Keratinocyte (primary cell): ENCODE measurements at regions not wholly inside any gene's neighbourhood (a gene's known extent, or its start where the extent isn't known, plus 50 kb on each side); places are given as distances from the start of the nearest gene placed in this dataset.

Experiments used
- DNase-seq: peaks from one replicate; pipeline ENCODE4 v3.0.0-alpha.2; 2011; ENCODE audit warnings: low read depth, missing footprints, low spot score
- FAIRE-seq: peaks from 2 replicates; lab custom pipeline; 2011; peaks lifted over from hg19 to GRCh38; lab: Jason Lieb, UNC
- H2AFZ ChIP-seq: 2 replicates; pipeline ENCODE4 v1.6.0; 2012; ENCODE audit warnings: low read length, control low read depth, inconsistent platforms; ENCODE audit not compliant: control insufficient read depth
- H3K27ac ChIP-seq: 2 replicates; pipeline ENCODE4 v1.5.1; 2011; ENCODE audit warnings: low read length; ENCODE audit not compliant: control insufficient read depth, insufficient read depth
- H3K27me3 ChIP-seq: 3 replicates; pipeline ENCODE4 v1.6.0; 2011; ENCODE audit warnings: low read length; ENCODE audit not compliant: control insufficient read depth, insufficient read depth; ENCODE audit errors: extremely low read depth
- H3K36me3 ChIP-seq, 2 experiments: 2 replicates in 1 of 2; 3 replicates in 1 of 2; pipeline ENCODE4 v1.5.1; 2011; ENCODE audit warnings: low read length in 2 of 2, mild to moderate bottlenecking in 1 of 2; ENCODE audit not compliant: control insufficient read depth in 2 of 2, insufficient read depth in 2 of 2; ENCODE audit errors: extremely low read depth in 1 of 2
- H3K4me1 ChIP-seq: 3 replicates; pipeline ENCODE4 v1.5.1; 2011; ENCODE audit warnings: low read length; ENCODE audit not compliant: control insufficient read depth, insufficient read depth; ENCODE audit errors: extremely low read depth
- H3K4me2 ChIP-seq: 3 replicates; pipeline ENCODE4 v1.6.0; 2011; ENCODE audit warnings: low read depth, low read length; ENCODE audit not compliant: control insufficient read depth, insufficient read depth; ENCODE audit errors: extremely low read depth
- H3K4me3 ChIP-seq, 3 experiments: fragments of 200-600 bp in 1 of 3; sonication (generic) in 1 of 3; 2 replicates in 2 of 3; 3 replicates in 1 of 3; pipeline ENCODE4 v1.5.1; 2011 to 2016; ENCODE audit warnings: low read length in 3 of 3, mild to moderate bottlenecking in 3 of 3, control low read depth in 2 of 3, inconsistent platforms in 1 of 3, low read depth in 1 of 3, mixed read lengths in 1 of 3, mixed run types in 1 of 3, moderate library complexity in 1 of 3; ENCODE audit not compliant: control insufficient read depth in 2 of 3, insufficient read depth in 2 of 3; ENCODE audit errors: extremely low read depth in 1 of 3
- H3K79me2 ChIP-seq: 2 replicates; pipeline ENCODE4 v1.6.0; 2012; ENCODE audit warnings: low read length; ENCODE audit not compliant: control insufficient read depth, insufficient read depth
- H3K9ac ChIP-seq: 3 replicates; pipeline ENCODE4 v1.6.0; 2011; ENCODE audit warnings: low read length; ENCODE audit not compliant: control insufficient read depth, insufficient read depth; ENCODE audit errors: extremely low read depth
- H3K9me1 ChIP-seq: 3 replicates; pipeline ENCODE4 v1.6.0; 2011; ENCODE audit warnings: low read length; ENCODE audit not compliant: control insufficient read depth, insufficient read depth; ENCODE audit errors: extremely low read depth
- H3K9me3 ChIP-seq: 2 replicates; pipeline ENCODE4 v1.5.1; 2012; ENCODE audit warnings: low read depth, low read length; ENCODE audit not compliant: control insufficient read depth
- H4K20me1 ChIP-seq: 3 replicates; pipeline ENCODE4 v1.6.0; 2011; ENCODE audit warnings: low read length; ENCODE audit not compliant: control insufficient read depth, insufficient read depth; ENCODE audit errors: extremely low read depth
- CTCF ChIP-seq, 3 experiments: IDR thresholded peaks in 1 of 3; conservative IDR thresholded peaks in 1 of 3; optimal IDR thresholded peaks in 1 of 3; 2 replicates in 2 of 3; 3 replicates in 1 of 3; pipeline versions ENCODE3 to v1.5.1; 2011; ENCODE audit warnings: low read length in 3 of 3, mild to moderate bottlenecking in 3 of 3, moderate library complexity in 2 of 3, control low read depth in 1 of 3, inconsistent platforms in 1 of 3; ENCODE audit not compliant: insufficient read depth in 2 of 3; ENCODE audit errors: extremely low read depth in 1 of 3
- EZH2 ChIP-seq: IDR thresholded peaks from one replicate; pipeline ENCODE4 v1.6.1; 2012; ENCODE audit warnings: inconsistent platforms, mild to moderate bottlenecking, low read length, moderate library complexity
- dilution Hi-C: fragments of 300-500 bp; cut with MboI; formaldehyde crosslinking; loops from one replicate; pipeline ENCODE4 v1.7.0; 2020; ENCODE audit warnings: low sequenced_read_pairs; ENCODE audit not compliant: extremely low pct_ligation_motif_present

- Histone ChIP-seq H4K20me1 (no peaks in the 10 kb centered on the region), H3K27me3 (no peaks in the 10 kb centered on the region), H3K9ac (no peak overlapping the region), H3K9me1 (peaks cover 2% of the 10 kb centered on the region), H3K9me3 (no peaks in the 10 kb centered on the region), H3K4me3 (no peak overlapping the region), H3K4me1 (peaks cover 24% of the 10 kb centered on the region), H3K4me2 (no peak overlapping the region), H2AFZ (no peak overlapping the region), H3K79me2 (no peaks in the 10 kb centered on the region), H3K36me3 (no peaks in the 10 kb centered on the region), H3K27ac (no peak overlapping the region)
- DNase-seq = no peak
- FAIRE-seq = no peak
- dilution Hi-C loops = no loop called here
- TF ChIP-seq CTCF (optimal IDR thresholded peaks at IDR 0.05 in 1 of 3, IDR thresholded peaks at IDR 0.05 in 1 of 3, conservative IDR thresholded peaks at IDR 0.05 in 1 of 3; ENCODE audit: extremely low read depth in 1 of 3, insufficient read depth in 2 of 3, low read length in 3 of 3) (no peak), EZH2 (no peak)
Measured at GRCh38 chr14:100441271-100441947, 118.3 kb downstream of the SLC25A47 start.

- no peaks in the 10 kb centered on the region for H3K9me3 ChIP-seq
- H3K27me3 ChIP-seq = no peaks in the 10 kb centered on the region
- TF ChIP-seq CTCF (optimal IDR thresholded peaks at IDR 0.05 in 1 of 3, IDR thresholded peaks at IDR 0.05 in 1 of 3, conservative IDR thresholded peaks at IDR 0.05 in 1 of 3; ENCODE audit: extremely low read depth in 1 of 3, insufficient read depth in 2 of 3, low read length in 3 of 3) (no peak), EZH2 (no peak)
- H3K9me1 ChIP-seq = peaks cover 2% of the 10 kb centered on the region
- no peaks in the 10 kb centered on the region for H3K79me2 ChIP-seq
- H4K20me1 ChIP-seq = no peaks in the 10 kb centered on the region
- dilution Hi-C loops = no loop called here
- H3K9ac ChIP-seq = no peak overlapping the region
- H2AFZ ChIP-seq = no peak overlapping the region
- no peaks in the 10 kb centered on the region for H3K36me3 ChIP-seq
- H3K27ac ChIP-seq = no peak overlapping the region
- H3K4me3 ChIP-seq = no peak overlapping the region
- DNase-seq (no peak), FAIRE-seq (no peak)
- H3K4me2 ChIP-seq = no peak overlapping the region
- H3K4me1 ChIP-seq = peaks cover 24% of the 10 kb centered on the region
Measured at GRCh38 chr14:100442036-100442435, 118.9 kb downstream of the SLC25A47 start.
